HEK293 (cell line): ENCODE measurements at regions not wholly inside any gene's neighbourhood (a gene's known extent, or its start where the extent isn't known, plus 50 kb on each side); places are given as distances from the start of the nearest gene placed in this dataset.

ENCODE experiments used
- CTCF ChIA-PET: fragments of 350-600 bp; formaldehyde crosslinking; extraction: SDS; loops from one replicate; lab custom pipeline; 2021; ENCODE audit warnings: antibody characterized with exemption; lab: Yijun Ruan, JAX
- POLR2A ChIA-PET: fragments of 300-600 bp; formaldehyde crosslinking; extraction: SDS; loops from one replicate; lab custom pipeline; 2020; ENCODE audit warnings: antibody characterized with exemption, inconsistent platforms; lab: Yijun Ruan, JAX
- H3K27ac ChIP-seq: fragments of 200-500 bp; sonication (Bioruptor generic); 2 replicates; pipeline ENCODE4 v1.5.1; 2014; ENCODE audit warnings: low read depth, low read length, control low read depth, inconsistent platforms; ENCODE audit errors: extremely low read depth
- H3K36me3 ChIP-seq, 2 experiments: fragments of 200-500 bp in 1 of 2; sonication (Bioruptor generic) in 1 of 2; 1 replicate in 1 of 2; 2 replicates in 1 of 2; pipeline ENCODE4 v1.5.1; 2014 to 2017; ENCODE audit warnings: inconsistent platforms in 2 of 2, low read length in 2 of 2; ENCODE audit not compliant: control insufficient read depth in 2 of 2, insufficient read depth in 1 of 2
- H3K4me1 ChIP-seq: fragments of 200-500 bp; sonication (Bioruptor generic); 2 replicates; pipeline ENCODE4 v1.5.1; 2014; ENCODE audit warnings: mild to moderate bottlenecking, low read length, inconsistent platforms; ENCODE audit not compliant: control insufficient read depth, insufficient read depth
- H3K4me3 ChIP-seq: 2 replicates; pipeline ENCODE4 v1.5.1; 2011; ENCODE audit warnings: low read depth, mild to moderate bottlenecking, control low read depth, low read length, moderate library complexity
- H3K9me3 ChIP-seq: fragments of 200-500 bp; sonication (Bioruptor generic); 2 replicates; pipeline ENCODE4 v1.5.1; 2014; ENCODE audit warnings: low read depth, low read length, inconsistent platforms; ENCODE audit not compliant: control insufficient read depth, insufficient read depth
- HOXD13 ChIP-seq: sonication (generic); formaldehyde crosslinking; IDR thresholded peaks from 2 replicates; pipeline ENCODE4 v1.8.0; 2022; ENCODE audit warnings: missing genetic modification reagents, borderline replicate concordance
- INSM2 ChIP-seq: fragments of 450-650 bp; formaldehyde crosslinking; IDR thresholded peaks from 2 replicates; pipeline ENCODE4 v1.5.1; 2016; ENCODE audit warnings: missing biosample characterization, missing genetic modification characterization
- KLF9 ChIP-seq: fragments of 450-650 bp; formaldehyde crosslinking; IDR thresholded peaks from 2 replicates; pipeline ENCODE4 v1.5.1; 2016; ENCODE audit warnings: missing biosample characterization, missing genetic modification characterization, low read depth
- PRDM4 ChIP-seq: fragments of 450-650 bp; formaldehyde crosslinking; IDR thresholded peaks from 2 replicates; pipeline ENCODE4 v1.5.1; 2017; ENCODE audit warnings: missing biosample characterization, missing genetic modification characterization
- SCRT1 ChIP-seq: fragments of 450-650 bp; formaldehyde crosslinking; IDR thresholded peaks from 2 replicates; pipeline ENCODE4 v1.5.1; 2016; ENCODE audit warnings: missing biosample characterization, missing genetic modification characterization, borderline replicate concordance
- SP7 ChIP-seq: fragments of 450-650 bp; formaldehyde crosslinking; IDR thresholded peaks from 2 replicates; pipeline ENCODE4 v1.5.1; 2016; ENCODE audit warnings: missing biosample characterization, missing genetic modification characterization
- YY2 ChIP-seq: fragments of 450-650 bp; formaldehyde crosslinking; IDR thresholded peaks from 2 replicates; pipeline ENCODE4 v1.5.1; 2016; ENCODE audit warnings: missing biosample characterization, missing genetic modification characterization
- ZFP69B ChIP-seq: fragments of 450-650 bp; formaldehyde crosslinking; IDR thresholded peaks from 2 replicates; pipeline ENCODE4 v1.5.1; 2016; ENCODE audit warnings: missing biosample characterization, missing genetic modification characterization
- ZNF10 ChIP-seq: fragments of 450-650 bp; formaldehyde crosslinking; IDR thresholded peaks from 2 replicates; pipeline ENCODE4 v1.5.1; 2017; ENCODE audit warnings: missing biosample characterization, missing genetic modification characterization
- ZNF221 ChIP-seq: fragments of 450-650 bp; formaldehyde crosslinking; IDR thresholded peaks from 2 replicates; pipeline ENCODE4 v1.5.1; 2017; ENCODE audit warnings: missing biosample characterization, missing genetic modification characterization, borderline replicate concordance
- ZNF274 ChIP-seq, 2 experiments: fragments of 200-500 bp in 1 of 2; fragments of 450-650 bp in 1 of 2; sonication (Bioruptor generic) in 1 of 2; formaldehyde crosslinking in 1 of 2; IDR thresholded peaks; 2 replicates each; pipeline versions ENCODE4 v1.5.1 to v1.6.1; 2014 to 2016; ENCODE audit warnings: borderline replicate concordance in 1 of 2, inconsistent platforms in 1 of 2, low read length in 1 of 2, missing biosample characterization in 1 of 2, missing genetic modification characterization in 1 of 2
- ZNF280D ChIP-seq: fragments of 450-650 bp; formaldehyde crosslinking; IDR thresholded peaks from 2 replicates; pipeline ENCODE4 v1.5.1; 2016; ENCODE audit warnings: missing biosample characterization, missing genetic modification characterization
- ZNF350 ChIP-seq: fragments of 450-650 bp; formaldehyde crosslinking; IDR thresholded peaks from 2 replicates; pipeline ENCODE4 v1.5.0; 2017; ENCODE audit warnings: missing biosample characterization, mild to moderate bottlenecking, missing genetic modification characterization
- ZNF354C ChIP-seq: fragments of 450-650 bp; formaldehyde crosslinking; IDR thresholded peaks from 2 replicates; pipeline ENCODE4 v1.5.1; 2016; ENCODE audit warnings: missing biosample characterization, missing genetic modification characterization, low read depth, borderline replicate concordance
- ZNF37A ChIP-seq: fragments of 450-650 bp; IDR thresholded peaks from 2 replicates; pipeline ENCODE4 v1.5.1; 2018; ENCODE audit warnings: missing biosample characterization, missing genetic modification characterization
- ZNF398 ChIP-seq: fragments of 450-650 bp; formaldehyde crosslinking; IDR thresholded peaks from 2 replicates; pipeline ENCODE4 v1.5.1; 2017; ENCODE audit warnings: missing biosample characterization, missing genetic modification characterization
- ZNF48 ChIP-seq: fragments of 450-650 bp; formaldehyde crosslinking; IDR thresholded peaks from 2 replicates; pipeline ENCODE4 v1.5.1; 2016; ENCODE audit warnings: missing biosample characterization, missing genetic modification characterization
- ZNF555 ChIP-seq: fragments of 450-650 bp; formaldehyde crosslinking; conservative IDR thresholded peaks from 2 replicates; pipeline ENCODE4 v1.5.1; 2017; ENCODE audit warnings: missing biosample characterization, mild to moderate bottlenecking, missing genetic modification characterization, inconsistent platforms
- ZNF558 ChIP-seq: fragments of 450-650 bp; formaldehyde crosslinking; IDR thresholded peaks from 2 replicates; pipeline ENCODE4 v1.5.1; 2016; ENCODE audit warnings: missing biosample characterization, missing genetic modification characterization
- ZNF623 ChIP-seq: fragments of 450-650 bp; formaldehyde crosslinking; IDR thresholded peaks from 2 replicates; pipeline ENCODE4 v1.5.1; 2016; ENCODE audit warnings: missing biosample characterization, missing genetic modification characterization
- ZNF654 ChIP-seq: fragments of 450-650 bp; formaldehyde crosslinking; IDR thresholded peaks from 2 replicates; pipeline ENCODE4 v1.5.1; 2016; ENCODE audit warnings: low read depth, missing biosample characterization, missing genetic modification characterization
- ZNF660 ChIP-seq: fragments of 450-650 bp; IDR thresholded peaks from 2 replicates; pipeline ENCODE4 v1.5.1; 2018; ENCODE audit warnings: missing biosample characterization, mild to moderate bottlenecking, missing genetic modification characterization
- ZNF692 ChIP-seq: fragments of 450-650 bp; formaldehyde crosslinking; IDR thresholded peaks from 2 replicates; pipeline ENCODE4 v1.5.1; 2016; ENCODE audit warnings: missing biosample characterization, missing genetic modification characterization
- ZNF704 ChIP-seq: fragments of 450-650 bp; formaldehyde crosslinking; IDR thresholded peaks from 2 replicates; pipeline ENCODE4 v1.5.1; 2016; ENCODE audit warnings: missing biosample characterization, missing genetic modification characterization
- ZNF76 ChIP-seq: fragments of 450-650 bp; formaldehyde crosslinking; IDR thresholded peaks from 2 replicates; pipeline ENCODE4; 2016; ENCODE audit warnings: low read depth, missing biosample characterization, missing genetic modification characterization, borderline replicate concordance
- ZNF837 ChIP-seq: fragments of 450-650 bp; formaldehyde crosslinking; IDR thresholded peaks from 2 replicates; pipeline ENCODE4 v1.5.1; 2016; ENCODE audit warnings: missing biosample characterization, missing genetic modification characterization

GRCh38 chr18:61085036-61085435 is 248.2 kb upstream of the CDH20 start:
- Histone ChIP-seq H3K36me3 (no peaks in the 10 kb centered on the region), H3K4me3 (no peak overlapping the region), H3K27ac (no peak overlapping the region), H3K9me3 (no peaks in the 10 kb centered on the region), H3K4me1 (no peaks in the 10 kb centered on the region)
- ChIA-PET POLR2A (no interaction called here), CTCF (no interaction called here)
- TF ChIP-seq ZNF660 (tag by site-specific recombination): no peak
- TF ChIP-seq SCRT1 (tag by site-specific recombination): no peak
- TF ChIP-seq ZNF692 (tag by site-specific recombination): no peak
- TF ChIP-seq ZNF558 (tag by site-specific recombination): no peak
- no peak for TF ChIP-seq ZNF837
- no peak for TF ChIP-seq ZNF654
- no peak for TF ChIP-seq ZNF37A
- TF ChIP-seq ZNF398 (tag by site-specific recombination): no peak
- TF ChIP-seq ZNF350: no peak
- no peak for TF ChIP-seq ZNF555
- TF ChIP-seq KLF9 (tag by site-specific recombination): no peak
- TF ChIP-seq YY2 (tag by site-specific recombination): no peak
- no peak for TF ChIP-seq ZFP69B (tag by site-specific recombination)
- no peak for TF ChIP-seq ZNF704 (tag by site-specific recombination)
- no peak for TF ChIP-seq ZNF76 (tag by site-specific recombination)
- TF ChIP-seq ZNF221: no peak
- no peak for TF ChIP-seq ZNF623 (tag by site-specific recombination)
- no peak for TF ChIP-seq ZNF280D (tag by site-specific recombination)

GRCh38 chr18:61085761-61086160 is 247.5 kb upstream of the CDH20 start:
- ChIA-PET CTCF (interaction anchor here (0.6 to 0.9 kb wide), 3 partner anchors 26 to 417 kb away, joined by 3 read pairs; no protein-coding TSS in a partner anchor), POLR2A (no interaction called here)
- H3K4me1 ChIP-seq: no peaks in the 10 kb centered on the region
- no peaks in the 10 kb centered on the region for H3K9me3 ChIP-seq
- no peaks in the 10 kb centered on the region for H3K36me3 ChIP-seq
- H3K4me3 ChIP-seq: no peak overlapping the region
- H3K27ac ChIP-seq: no peak overlapping the region
- TF ChIP-seq ZNF274 (IDR thresholded peaks at IDR 0.05; ENCODE audit: low read length): no peak
- no peak for TF ChIP-seq ZNF274 (tag by site-specific recombination; IDR thresholded peaks at IDR 0.05; ENCODE audit: borderline replicate concordance)
- TF ChIP-seq SP7 (tag by site-specific recombination): no peak
- no peak for TF ChIP-seq INSM2 (tag by site-specific recombination)
- TF ChIP-seq ZNF354C (tag by site-specific recombination): no peak
- no peak for TF ChIP-seq ZNF48 (tag by site-specific recombination)
- TF ChIP-seq PRDM4: no peak
- no peak for TF ChIP-seq ZNF10 (tag by site-specific recombination)
- TF ChIP-seq HOXD13 (CRISPR knock-in tag): no peak
